ENCODE measurements at regions not wholly inside any gene's neighbourhood (a gene's known extent, or its start where the extent isn't known, plus 50 kb on each side); places are given as distances from the start of the nearest gene placed in this dataset. TPM values are rescaled to one million over a fixed set of nuclear protein-coding genes. Genes with fewer than 3 reads are reported as not detected.
A peak's percentile ranks its signal among the peaks of the same experiment; 100 is the strongest.

DNA sequence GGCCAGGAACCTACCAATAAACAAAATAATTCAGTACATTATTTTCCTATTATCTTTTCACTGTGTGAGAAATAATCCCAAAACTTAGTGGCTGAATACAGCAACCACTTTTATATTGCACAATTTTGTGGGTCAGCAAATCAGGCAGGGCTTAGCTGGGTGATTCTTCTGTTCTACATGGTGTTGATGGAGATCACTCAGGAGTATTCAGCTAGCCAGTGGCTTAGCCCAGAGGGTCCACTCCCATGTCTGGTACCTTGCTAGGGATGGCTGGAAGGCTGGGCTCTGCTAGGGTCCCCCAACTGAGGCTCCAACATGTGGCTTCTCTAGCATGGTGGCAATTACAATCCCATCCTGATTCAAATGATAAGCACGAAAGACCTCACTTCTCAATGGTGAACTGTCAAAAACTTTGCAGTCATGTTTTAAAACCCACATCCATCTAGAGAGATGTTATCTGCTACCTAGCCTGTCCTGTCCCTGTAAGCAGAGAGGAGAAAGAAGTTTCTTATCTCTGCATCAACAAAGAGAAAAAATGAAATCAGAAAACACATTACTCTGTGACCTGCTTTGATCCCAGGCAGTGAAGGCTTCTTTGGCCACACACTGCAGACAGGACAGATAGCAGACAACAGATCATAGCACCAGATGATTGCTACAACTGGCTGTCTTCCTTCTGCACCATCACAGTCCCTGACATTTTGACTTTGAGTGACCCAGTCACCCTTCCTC is 51.0 kb upstream of the MYL2 start:
- Histone ChIP-seq H3K27me3 (ENCODE audit: insufficient read depth) (no peaks in the 10 kb centered on the region), H3K79me2 (replicated peaks; ENCODE audit: insufficient read depth) (no peaks in the 10 kb centered on the region), H3K4me1 (ENCODE audit: insufficient read depth) (no peaks in the 10 kb centered on the region), H3K4me2 (no peak overlapping the region), H3K36me3 (ENCODE audit: insufficient read depth) (no peaks in the 10 kb centered on the region), H3F3A (replicated peaks; ENCODE audit: low read depth) (no peaks in the 10 kb centered on the region), H2AFZ (0 out of 2 replicates have a peak overlapping the region, but pooled peaks have one; percentile 52), H4K20me1 (replicated peaks; ENCODE audit: insufficient read depth) (no peaks in the 10 kb centered on the region), H3K27ac (ENCODE audit: low read depth) (no peak overlapping the region), H3K4me3 (no peak overlapping the region), H3K9me2 (ENCODE audit: insufficient read depth) (no peaks in the 10 kb centered on the region)
- TF ChIP-seq, protein P1, sequence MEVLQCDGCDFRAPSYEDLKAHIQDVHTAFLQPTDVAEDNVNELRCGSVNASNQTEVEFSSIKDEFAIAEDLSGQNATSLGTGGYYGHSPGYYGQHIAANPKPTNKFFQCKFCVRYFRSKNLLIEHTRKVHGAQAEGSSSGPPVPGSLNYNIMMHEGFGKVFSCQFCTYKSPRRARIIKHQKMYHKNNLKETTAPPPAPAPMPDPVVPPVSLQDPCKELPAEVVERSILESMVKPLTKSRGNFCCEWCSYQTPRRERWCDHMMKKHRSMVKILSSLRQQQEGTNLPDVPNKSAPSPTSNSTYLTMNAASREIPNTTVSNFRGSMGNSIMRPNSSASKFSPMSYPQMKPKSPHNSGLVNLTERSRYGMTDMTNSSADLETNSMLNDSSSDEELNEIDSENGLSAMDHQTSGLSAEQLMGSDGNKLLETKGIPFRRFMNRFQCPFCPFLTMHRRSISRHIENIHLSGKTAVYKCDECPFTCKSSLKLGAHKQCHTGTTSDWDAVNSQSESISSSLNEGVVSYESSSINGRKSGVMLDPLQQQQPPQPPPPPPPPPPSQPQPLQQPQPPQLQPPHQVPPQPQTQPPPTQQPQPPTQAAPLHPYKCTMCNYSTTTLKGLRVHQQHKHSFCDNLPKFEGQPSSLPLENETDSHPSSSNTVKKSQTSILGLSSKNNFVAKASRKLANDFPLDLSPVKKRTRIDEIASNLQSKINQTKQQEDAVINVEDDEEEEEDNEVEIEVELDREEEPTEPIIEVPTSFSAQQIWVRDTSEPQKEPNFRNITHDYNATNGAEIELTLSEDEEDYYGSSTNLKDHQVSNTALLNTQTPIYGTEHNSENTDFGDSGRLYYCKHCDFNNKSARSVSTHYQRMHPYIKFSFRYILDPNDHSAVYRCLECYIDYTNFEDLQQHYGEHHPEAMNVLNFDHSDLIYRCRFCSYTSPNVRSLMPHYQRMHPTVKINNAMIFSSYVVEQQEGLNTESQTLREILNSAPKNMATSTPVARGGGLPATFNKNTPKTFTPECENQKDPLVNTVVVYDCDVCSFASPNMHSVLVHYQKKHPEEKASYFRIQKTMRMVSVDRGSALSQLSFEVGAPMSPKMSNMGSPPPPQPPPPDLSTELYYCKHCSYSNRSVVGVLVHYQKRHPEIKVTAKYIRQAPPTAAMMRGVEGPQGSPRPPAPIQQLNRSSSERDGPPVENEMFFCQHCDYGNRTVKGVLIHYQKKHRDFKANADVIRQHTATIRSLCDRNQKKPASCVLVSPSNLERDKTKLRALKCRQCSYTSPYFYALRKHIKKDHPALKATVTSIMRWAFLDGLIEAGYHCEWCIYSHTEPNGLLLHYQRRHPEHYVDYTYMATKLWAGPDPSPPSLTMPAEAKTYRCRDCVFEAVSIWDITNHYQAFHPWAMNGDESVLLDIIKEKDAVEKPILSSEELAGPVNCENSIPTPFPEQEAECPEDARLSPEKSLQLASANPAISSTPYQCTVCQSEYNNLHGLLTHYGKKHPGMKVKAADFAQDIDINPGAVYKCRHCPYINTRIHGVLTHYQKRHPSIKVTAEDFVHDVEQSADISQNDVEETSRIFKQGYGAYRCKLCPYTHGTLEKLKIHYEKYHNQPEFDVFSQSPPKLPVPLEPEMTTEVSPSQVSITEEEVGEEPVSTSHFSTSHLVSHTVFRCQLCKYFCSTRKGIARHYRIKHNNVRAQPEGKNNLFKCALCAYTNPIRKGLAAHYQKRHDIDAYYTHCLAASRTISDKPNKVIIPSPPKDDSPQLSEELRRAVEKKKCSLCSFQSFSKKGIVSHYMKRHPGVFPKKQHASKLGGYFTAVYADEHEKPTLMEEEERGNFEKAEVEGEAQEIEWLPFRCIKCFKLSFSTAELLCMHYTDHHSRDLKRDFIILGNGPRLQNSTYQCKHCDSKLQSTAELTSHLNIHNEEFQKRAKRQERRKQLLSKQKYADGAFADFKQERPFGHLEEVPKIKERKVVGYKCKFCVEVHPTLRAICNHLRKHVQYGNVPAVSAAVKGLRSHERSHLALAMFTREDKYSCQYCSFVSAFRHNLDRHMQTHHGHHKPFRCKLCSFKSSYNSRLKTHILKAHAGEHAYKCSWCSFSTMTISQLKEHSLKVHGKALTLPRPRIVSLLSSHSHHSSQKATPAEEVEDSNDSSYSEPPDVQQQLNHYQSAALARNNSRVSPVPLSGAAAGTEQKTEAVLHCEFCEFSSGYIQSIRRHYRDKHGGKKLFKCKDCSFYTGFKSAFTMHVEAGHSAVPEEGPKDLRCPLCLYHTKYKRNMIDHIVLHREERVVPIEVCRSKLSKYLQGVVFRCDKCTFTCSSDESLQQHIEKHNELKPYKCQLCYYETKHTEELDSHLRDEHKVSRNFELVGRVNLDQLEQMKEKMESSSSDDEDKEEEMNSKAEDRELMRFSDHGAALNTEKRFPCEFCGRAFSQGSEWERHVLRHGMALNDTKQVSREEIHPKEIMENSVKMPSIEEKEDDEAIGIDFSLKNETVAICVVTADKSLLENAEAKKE (CRISPR knock-in tag; IDR thresholded peaks at IDR 0.05): no peak
- peak; percentile 71 for TF ChIP-seq ZNF331 (CRISPR knock-in tag; IDR thresholded peaks at IDR 0.05; ENCODE audit: low read depth)
- no peak overlapping the region for H3K27ac Mint-ChIP-seq
- no peaks in the 10 kb centered on the region; the same call in 2 of the 3 replicates for H3K9me3 Mint-ChIP-seq
- no peaks in the 10 kb centered on the region for H3K36me3 Mint-ChIP-seq (ENCODE audit: low read depth)
- ATAC-seq (no peak), DNase-seq (ENCODE audit: low spot score) (no peak)
- no peaks in the 10 kb centered on the region for H3K4me1 Mint-ChIP-seq
- H3K27me3 Mint-ChIP-seq (ENCODE audit: insufficient read depth, low read depth, poor library complexity): peaks cover 8% of the 10 kb centered on the region
- no peak overlapping the region for H3K4me3 Mint-ChIP-seq

Small RNA genes in the stretch of these regions (microRNA-seq; reads per million reads assigned to microRNA genes)
- not detected for gene MIR6760

Small RNA genes in the stretch of these regions (small RNA-seq; reads per million reads assigned to genes)
- not detected for gene MIR6760 (ENCODE audit: low replicate concordance)
